Mesendoderm (in vitro differentiated cells): ENCODE measurements at regions not wholly inside any gene's neighbourhood (a gene's known extent, or its start where the extent isn't known, plus 50 kb on each side); places are given as distances from the start of the nearest gene placed in this dataset.

Experiments
- DNase-seq: peaks from one replicate; pipeline ENCODE4 v3.0.0; 2013
- H2AK5ac ChIP-seq: 2 replicates; pipeline ENCODE4 v1.6.1; 2013; ENCODE audit warnings: low read length, inconsistent platforms
- H2BK120ac ChIP-seq: 2 replicates; pipeline ENCODE4 v1.6.1; 2013; ENCODE audit warnings: low read depth, mild to moderate bottlenecking, low read length, moderate library complexity, mixed read lengths
- H2BK15ac ChIP-seq: replicated peaks from 2 replicates; pipeline ENCODE4 v1.6.1; 2013; ENCODE audit warnings: low read depth, mild to moderate bottlenecking, moderate library complexity
- H2BK5ac ChIP-seq: 2 replicates; pipeline ENCODE4 v1.6.1; 2013; ENCODE audit warnings: low read length, inconsistent platforms
- H3K18ac ChIP-seq: 2 replicates; pipeline ENCODE4 v1.6.1; 2013; ENCODE audit warnings: mild to moderate bottlenecking, low read length, mixed read lengths
- H3K23ac ChIP-seq: one replicate; pipeline ENCODE4 v1.6.1; 2013; ENCODE audit warnings: low read length
- H3K27ac ChIP-seq: 2 replicates; pipeline ENCODE4 v1.5.1; 2013; ENCODE audit warnings: low read depth, mild to moderate bottlenecking, inconsistent platforms, low read length, moderate library complexity
- H3K27me3 ChIP-seq: 2 replicates; pipeline ENCODE4 v1.6.1; 2013; ENCODE audit warnings: low read length, control low read depth, mild to moderate bottlenecking, inconsistent platforms; ENCODE audit not compliant: insufficient read depth, poor library complexity
- H3K36me3 ChIP-seq: 2 replicates; pipeline ENCODE4 v1.6.1; 2013; ENCODE audit warnings: low read length, inconsistent platforms; ENCODE audit not compliant: control insufficient read depth, insufficient read depth
- H3K4ac ChIP-seq: one replicate; pipeline ENCODE4 v1.6.1; 2013; ENCODE audit warnings: low read depth, mild to moderate bottlenecking, low read length, moderate library complexity
- H3K4me1 ChIP-seq: 2 replicates; pipeline ENCODE4 v1.6.1; 2013; ENCODE audit warnings: low read depth, low read length, inconsistent platforms; ENCODE audit not compliant: control insufficient read depth
- H3K4me2 ChIP-seq: 2 replicates; pipeline ENCODE4 v1.6.1; 2013; ENCODE audit warnings: low read length
- H3K4me3 ChIP-seq: 2 replicates; pipeline ENCODE4 v1.5.1; 2013; ENCODE audit warnings: mild to moderate bottlenecking, low read length
- H3K56ac ChIP-seq: one replicate; pipeline ENCODE4 v1.6.1; 2013; ENCODE audit warnings: low read length
- H3K79me1 ChIP-seq: 2 replicates; pipeline ENCODE4 v1.6.1; 2013; ENCODE audit warnings: low read length, inconsistent platforms
- H3K79me2 ChIP-seq: 2 replicates; pipeline ENCODE4 v1.6.1; 2013; ENCODE audit warnings: mild to moderate bottlenecking, low read length; ENCODE audit not compliant: control insufficient read depth, insufficient read depth
- H3K9ac ChIP-seq: 2 replicates; pipeline ENCODE4 v1.6.1; 2013; ENCODE audit warnings: low read length, inconsistent platforms
- H4K5ac ChIP-seq: one replicate; pipeline ENCODE4 v1.6.1; 2013; ENCODE audit warnings: low read length
- H4K8ac ChIP-seq: one replicate; pipeline ENCODE4 v1.6.1; 2013; ENCODE audit warnings: low read depth, mild to moderate bottlenecking, control low read depth, low read length, moderate library complexity
- WGBS: extraction: QIAGEN DNeasy Blood & Tissue Kit; methylation state at CpG from one replicate; pipeline ENCODE4 v1.1.7; 2013; ENCODE audit warnings: low lambda C conversion rate, missing lambda C conversion rate; ENCODE audit not compliant: insufficient coverage; ENCODE audit errors: extremely low coverage; 5-methylcytosine and 5-hydroxymethylcytosine counted together

DNA sequence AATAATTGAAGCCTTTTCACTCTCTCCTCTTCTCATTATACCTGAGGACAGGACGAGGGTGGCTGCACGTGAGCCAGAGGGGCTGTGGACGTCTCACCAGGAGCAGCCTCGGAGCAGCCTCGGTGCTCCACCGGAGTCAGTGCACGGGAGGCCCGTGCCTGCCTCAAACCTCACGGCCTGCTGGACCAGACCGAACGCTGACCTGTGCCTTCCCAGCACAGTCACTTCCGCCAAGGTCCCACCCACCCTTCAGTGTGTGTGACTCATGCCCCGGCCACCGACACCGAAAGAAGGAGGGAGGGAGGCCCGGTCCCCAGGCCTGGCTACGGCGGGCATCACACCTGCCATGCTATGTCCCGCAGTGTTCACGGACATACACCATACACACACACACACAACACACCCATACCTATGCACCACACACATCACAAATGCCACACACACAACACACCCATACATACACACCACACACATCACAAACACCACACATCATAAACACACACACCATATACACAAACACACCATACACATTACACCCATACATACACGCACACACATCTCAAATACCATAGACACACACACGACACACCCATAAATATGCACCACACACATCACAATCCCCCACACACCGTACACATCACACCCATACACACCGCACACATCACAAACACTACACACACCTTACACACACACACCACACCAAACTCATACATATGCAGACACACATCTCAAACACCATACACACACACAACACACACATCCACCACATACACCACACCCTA, 1506.5 kb downstream of the TBC1D22A start:
- no peaks in the 10 kb centered on the region for H3K27me3 ChIP-seq
- DNase-seq = no peak

DNA sequence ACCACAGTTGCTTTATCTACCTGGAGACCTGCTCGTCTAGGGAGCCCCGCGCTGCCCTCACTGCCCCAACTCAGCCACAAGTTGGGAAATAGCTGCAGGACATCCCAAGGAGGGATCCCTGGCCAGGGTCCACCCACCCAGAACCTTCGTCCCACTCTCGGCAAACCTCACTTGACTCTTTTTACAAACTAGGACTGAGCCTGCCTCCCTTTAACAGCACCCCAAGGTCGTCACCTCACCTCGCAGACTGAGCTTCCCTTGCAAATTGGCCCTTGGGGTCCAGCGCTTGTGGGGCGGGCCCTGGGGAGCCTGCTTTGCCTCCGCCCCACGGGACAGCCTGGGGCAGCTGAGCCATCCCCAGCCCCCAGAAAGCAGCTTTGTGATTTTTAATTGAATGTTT, 1505.8 kb downstream of the TBC1D22A start:
- no peak for DNase-seq
- Histone ChIP-seq H3K79me2 (no peaks in the 10 kb centered on the region), H3K79me1 (no peaks in the 10 kb centered on the region), H3K4me2 (no peak overlapping the region), H3K4ac (no peak overlapping the region), H2AK5ac (no peak overlapping the region), H3K36me3 (no peaks in the 10 kb centered on the region), H2BK15ac (no peak overlapping the region), H4K5ac (no peak overlapping the region), H2BK5ac (no peak overlapping the region), H2BK120ac (no peak overlapping the region), H3K23ac (no peak overlapping the region), H3K9ac (no peak overlapping the region), H3K18ac (no peak overlapping the region), H3K4me3 (no peak overlapping the region), H3K27me3 (no peaks in the 10 kb centered on the region), H3K27ac (no peak overlapping the region), H4K8ac (no peak overlapping the region), H3K56ac (no peak overlapping the region), H3K4me1 (no peaks in the 10 kb centered on the region)
- WGBS = no CpG with 5 or more reads among the region's 11 CpGs

More for the DNA sequence above, 1506.5 kb downstream of the TBC1D22A start:
- H3K27ac ChIP-seq = no peak overlapping the region
- no peak overlapping the region for H3K4me2 ChIP-seq
- H3K56ac ChIP-seq = no peak overlapping the region
- no peaks in the 10 kb centered on the region for H3K79me2 ChIP-seq
- 100% methylated on average over 4 of the region's 24 CpGs for WGBS
- H3K18ac ChIP-seq = no peak overlapping the region
- no peaks in the 10 kb centered on the region for H3K79me1 ChIP-seq
- H3K4me1 ChIP-seq = no peaks in the 10 kb centered on the region
- no peak overlapping the region for H3K4me3 ChIP-seq
- no peaks in the 10 kb centered on the region for H3K36me3 ChIP-seq
- H3K4ac ChIP-seq = no peak overlapping the region
- no peak overlapping the region for H4K5ac ChIP-seq
- H2BK120ac ChIP-seq = no peak overlapping the region
- H2AK5ac ChIP-seq = no peak overlapping the region
- no peak overlapping the region for H4K8ac ChIP-seq
- no peak overlapping the region for H2BK5ac ChIP-seq
- H3K23ac ChIP-seq = no peak overlapping the region
- no peak overlapping the region for H3K9ac ChIP-seq
- H2BK15ac ChIP-seq = no peak overlapping the region

DNA sequence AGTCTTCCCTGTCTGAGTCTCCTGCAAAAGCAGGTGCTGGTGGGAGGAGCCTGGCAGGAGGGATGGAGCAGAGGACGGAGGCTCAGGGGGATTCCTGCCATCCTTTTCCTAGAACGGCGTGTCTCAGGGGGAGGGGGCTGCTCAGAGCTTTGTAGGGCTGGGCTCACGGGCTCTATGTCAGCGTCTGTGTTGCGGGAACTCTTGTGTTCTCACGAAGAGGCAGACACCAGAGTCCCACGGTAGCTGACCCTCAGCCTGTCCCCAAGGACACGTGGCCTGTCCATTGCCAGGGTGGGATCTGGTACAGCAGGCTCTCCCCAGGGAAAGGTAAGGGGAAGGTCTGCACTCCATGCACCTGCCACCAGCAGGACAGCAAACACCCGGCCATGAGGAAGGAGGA, 1505.2 kb downstream of the TBC1D22A start:
- H4K5ac ChIP-seq = no peak overlapping the region
- no peaks in the 10 kb centered on the region for H3K27me3 ChIP-seq
- H3K4me1 ChIP-seq = no peaks in the 10 kb centered on the region
- H3K18ac ChIP-seq = no peak overlapping the region
- no peak overlapping the region for H4K8ac ChIP-seq
- no peak overlapping the region for H3K56ac ChIP-seq
- DNase-seq = no peak
- no peak overlapping the region for H3K9ac ChIP-seq
- no peak overlapping the region for H3K4ac ChIP-seq
- H2AK5ac ChIP-seq = no peak overlapping the region
- no peak overlapping the region for H2BK5ac ChIP-seq
- H3K79me2 ChIP-seq = no peaks in the 10 kb centered on the region
- no peak overlapping the region for H3K27ac ChIP-seq
- no peak overlapping the region for H3K4me2 ChIP-seq
- no peak overlapping the region for H3K4me3 ChIP-seq
- WGBS = no CpG with 5 or more reads among the region's 10 CpGs
- H2BK15ac ChIP-seq = no peak overlapping the region
- no peaks in the 10 kb centered on the region for H3K79me1 ChIP-seq
- no peak overlapping the region for H2BK120ac ChIP-seq
- no peaks in the 10 kb centered on the region for H3K36me3 ChIP-seq
- no peak overlapping the region for H3K23ac ChIP-seq

DNA sequence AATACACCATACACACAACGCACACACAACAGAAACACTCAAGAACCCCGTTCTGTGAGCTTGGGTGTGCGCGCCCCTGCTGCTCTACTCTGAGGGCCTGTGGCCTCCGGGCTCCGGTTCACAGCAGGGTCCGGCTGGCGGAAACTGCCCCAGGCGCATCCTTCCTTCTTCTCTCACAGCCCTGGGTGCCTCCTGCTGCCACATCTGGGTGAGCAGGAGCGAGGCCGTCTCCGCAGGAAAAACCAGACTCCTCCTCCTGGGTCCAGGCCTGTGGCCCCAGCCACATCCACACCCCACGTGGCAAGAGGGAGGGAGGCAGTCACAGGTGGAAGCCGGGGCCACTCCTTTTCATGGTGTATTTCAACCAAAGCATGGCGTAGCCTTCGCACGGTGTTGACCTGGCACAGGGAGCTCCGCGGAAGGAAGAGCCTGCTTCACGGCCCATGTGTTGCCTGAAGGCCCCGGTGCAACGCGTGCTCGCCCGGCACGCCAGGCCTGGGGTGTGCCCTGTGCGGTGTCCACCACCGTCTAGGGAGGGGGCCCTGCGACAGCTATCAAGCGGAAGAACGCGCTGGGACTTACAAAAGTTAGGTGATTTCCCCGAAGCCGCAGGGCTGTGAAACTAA, 1502.7 kb downstream of the TBC1D22A start:
- H3K23ac ChIP-seq = no peak overlapping the region
- H3K79me1 ChIP-seq = no peaks in the 10 kb centered on the region
- H2BK120ac ChIP-seq = no peak overlapping the region
- no peak overlapping the region for H3K9ac ChIP-seq
- H4K8ac ChIP-seq = no peak overlapping the region
- DNase-seq = no peak
- no peak overlapping the region for H2BK15ac ChIP-seq
- no CpG with 5 or more reads among the region's 34 CpGs for WGBS
- no peak overlapping the region for H3K56ac ChIP-seq
- H2AK5ac ChIP-seq = no peak overlapping the region
- no peaks in the 10 kb centered on the region for H3K4me1 ChIP-seq
- no peak overlapping the region for H3K27ac ChIP-seq
- H3K27me3 ChIP-seq = no peaks in the 10 kb centered on the region
- no peak overlapping the region for H3K4me2 ChIP-seq
- H2BK5ac ChIP-seq = no peak overlapping the region
- no peak overlapping the region for H3K4me3 ChIP-seq
- H3K18ac ChIP-seq = no peak overlapping the region
- no peak overlapping the region for H4K5ac ChIP-seq
- H3K36me3 ChIP-seq = no peaks in the 10 kb centered on the region
- H3K4ac ChIP-seq = no peak overlapping the region
- no peaks in the 10 kb centered on the region for H3K79me2 ChIP-seq

DNA sequence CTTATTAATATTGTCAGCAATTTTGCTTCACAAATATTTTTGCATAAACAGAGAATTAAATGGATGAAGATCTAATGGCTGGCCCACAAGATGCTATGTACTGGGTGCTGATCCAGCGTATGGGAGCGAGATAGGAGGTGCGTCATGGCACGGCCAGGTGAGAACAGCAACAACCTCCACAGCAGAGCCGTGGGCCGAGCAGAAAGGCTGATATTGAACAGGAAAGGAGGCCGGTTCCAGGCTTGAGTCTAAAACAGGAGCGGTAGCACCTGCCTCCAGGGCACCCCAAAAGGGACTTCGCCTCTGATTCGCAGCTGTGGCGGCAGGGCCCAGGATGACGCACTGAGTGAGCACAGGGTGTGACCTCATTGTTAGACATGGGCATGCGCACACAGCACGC, 1502.1 kb downstream of the TBC1D22A start:
- no peak overlapping the region for H2BK5ac ChIP-seq
- no peak overlapping the region for H2BK120ac ChIP-seq
- DNase-seq = no peak
- H4K8ac ChIP-seq = no peak overlapping the region
- H4K5ac ChIP-seq = no peak overlapping the region
- H3K56ac ChIP-seq = no peak overlapping the region
- H3K79me2 ChIP-seq = no peaks in the 10 kb centered on the region
- no peak overlapping the region for H3K4ac ChIP-seq
- no peak overlapping the region for H3K4me3 ChIP-seq
- H3K18ac ChIP-seq = no peak overlapping the region
- H3K27ac ChIP-seq = no peak overlapping the region
- no peaks in the 10 kb centered on the region for H3K36me3 ChIP-seq
- H3K23ac ChIP-seq = no peak overlapping the region
- H3K79me1 ChIP-seq = no peaks in the 10 kb centered on the region
- H3K9ac ChIP-seq = no peak overlapping the region
- H3K27me3 ChIP-seq = no peaks in the 10 kb centered on the region
- H2BK15ac ChIP-seq = no peak overlapping the region
- H2AK5ac ChIP-seq = no peak overlapping the region
- H3K4me1 ChIP-seq = no peaks in the 10 kb centered on the region
- WGBS = no CpG with 5 or more reads among the region's 14 CpGs
- H3K4me2 ChIP-seq = no peak overlapping the region
